ENCODE measurements at regions not wholly inside any gene's neighbourhood (a gene's known extent, or its start where the extent isn't known, plus 50 kb on each side); places are given as distances from the start of the nearest gene placed in this dataset.

DNA sequence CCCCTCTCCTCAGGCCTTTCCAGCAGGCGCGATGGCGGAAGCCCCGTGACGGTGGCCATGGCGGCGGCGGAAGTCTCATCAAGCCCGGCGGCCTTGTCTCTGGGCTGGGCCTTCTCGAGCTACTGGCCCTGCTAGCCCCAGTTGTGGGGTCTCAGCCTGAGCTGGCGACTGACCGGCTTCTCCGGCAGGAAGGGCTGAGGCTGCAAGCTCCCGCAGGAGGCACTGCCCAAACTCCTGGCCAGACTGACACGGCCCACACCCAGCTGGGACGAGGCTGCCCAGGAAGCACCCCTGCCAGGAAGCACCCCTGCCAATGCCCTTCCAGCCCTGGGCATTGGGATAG lies 88.5 kb upstream of the ANKH start:
- no peak for DNase-seq (ENCODE audit: extremely low spot score in 2 of 2)
- intact Hi-C loops (cut with DNase I): no loop called here
- H3K27ac ChIP-seq: no peak overlapping the region
- peaks cover 12% of the 10 kb centered on the region for H3K4me1 ChIP-seq
- H3K4me3 ChIP-seq: no peak overlapping the region
- H3K36me3 ChIP-seq: no peaks in the 10 kb centered on the region
- no peaks in the 10 kb centered on the region for H3K9me3 ChIP-seq
- TF ChIP-seq POLR2A (IDR thresholded peaks at IDR 0.05) (no peak), POLR2AphosphoS5 (IDR thresholded peaks at IDR 0.05; ENCODE audit: insufficient read depth in 1 of 2, low read depth in 1 of 2) (no peak)
- TF ChIP-seq, protein P1, sequence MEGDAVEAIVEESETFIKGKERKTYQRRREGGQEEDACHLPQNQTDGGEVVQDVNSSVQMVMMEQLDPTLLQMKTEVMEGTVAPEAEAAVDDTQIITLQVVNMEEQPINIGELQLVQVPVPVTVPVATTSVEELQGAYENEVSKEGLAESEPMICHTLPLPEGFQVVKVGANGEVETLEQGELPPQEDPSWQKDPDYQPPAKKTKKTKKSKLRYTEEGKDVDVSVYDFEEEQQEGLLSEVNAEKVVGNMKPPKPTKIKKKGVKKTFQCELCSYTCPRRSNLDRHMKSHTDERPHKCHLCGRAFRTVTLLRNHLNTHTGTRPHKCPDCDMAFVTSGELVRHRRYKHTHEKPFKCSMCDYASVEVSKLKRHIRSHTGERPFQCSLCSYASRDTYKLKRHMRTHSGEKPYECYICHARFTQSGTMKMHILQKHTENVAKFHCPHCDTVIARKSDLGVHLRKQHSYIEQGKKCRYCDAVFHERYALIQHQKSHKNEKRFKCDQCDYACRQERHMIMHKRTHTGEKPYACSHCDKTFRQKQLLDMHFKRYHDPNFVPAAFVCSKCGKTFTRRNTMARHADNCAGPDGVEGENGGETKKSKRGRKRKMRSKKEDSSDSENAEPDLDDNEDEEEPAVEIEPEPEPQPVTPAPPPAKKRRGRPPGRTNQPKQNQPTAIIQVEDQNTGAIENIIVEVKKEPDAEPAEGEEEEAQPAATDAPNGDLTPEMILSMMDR (IDR thresholded peaks at IDR 0.05): no peak
- H3K27me3 ChIP-seq: no peaks in the 10 kb centered on the region

DNA sequence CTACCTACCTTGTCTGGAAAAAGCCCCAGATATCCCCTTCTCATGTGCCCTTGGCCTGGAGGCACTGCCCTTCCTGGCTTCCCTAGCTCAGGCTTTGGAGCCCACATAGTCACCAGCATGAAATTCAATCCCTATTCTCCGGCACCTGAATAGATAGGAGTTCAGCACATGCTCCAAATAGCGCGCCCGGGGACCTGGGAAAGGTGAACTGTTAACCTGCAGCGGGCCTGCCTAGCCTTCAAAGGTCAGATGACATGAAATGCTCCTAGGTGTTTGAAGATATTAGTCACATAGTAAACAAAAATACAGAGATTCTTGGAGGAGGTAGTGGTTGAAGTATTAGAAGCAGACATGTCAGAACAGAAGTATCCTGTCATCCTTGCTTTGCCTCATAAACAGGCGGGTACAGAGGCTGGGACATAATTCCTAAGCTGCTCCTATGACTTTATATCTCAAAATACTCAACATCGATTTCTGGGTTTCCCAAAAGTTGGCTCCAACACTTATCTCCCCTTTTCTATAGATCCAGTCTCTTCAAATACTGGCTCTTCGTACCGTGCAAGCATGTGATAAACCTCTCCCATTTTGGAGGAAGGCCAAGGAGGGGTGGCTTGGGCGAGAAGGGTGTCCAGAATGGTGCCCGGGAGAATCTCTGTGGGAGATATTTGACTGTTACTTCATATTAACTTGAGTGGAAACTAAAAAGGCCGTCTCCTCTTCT lies 88.0 kb upstream of the ANKH start:
- H3K36me3 ChIP-seq: no peaks in the 10 kb centered on the region
- intact Hi-C loops (cut with DNase I): no loop called here
- H3K27ac ChIP-seq: no peak overlapping the region
- TF ChIP-seq, protein P1 (IDR thresholded peaks at IDR 0.05): no peak
- peak in 1 of 2 donors; percentile 30 for TF ChIP-seq POLR2AphosphoS5 (IDR thresholded peaks at IDR 0.05; ENCODE audit: insufficient read depth in 1 of 2, low read depth in 1 of 2)
- H3K4me3 ChIP-seq: no peak overlapping the region
- H3K27me3 ChIP-seq: no peaks in the 10 kb centered on the region
- no peak for DNase-seq (ENCODE audit: extremely low spot score in 2 of 2)
- H3K9me3 ChIP-seq: no peaks in the 10 kb centered on the region
- peaks cover 12% of the 10 kb centered on the region for H3K4me1 ChIP-seq

DNA sequence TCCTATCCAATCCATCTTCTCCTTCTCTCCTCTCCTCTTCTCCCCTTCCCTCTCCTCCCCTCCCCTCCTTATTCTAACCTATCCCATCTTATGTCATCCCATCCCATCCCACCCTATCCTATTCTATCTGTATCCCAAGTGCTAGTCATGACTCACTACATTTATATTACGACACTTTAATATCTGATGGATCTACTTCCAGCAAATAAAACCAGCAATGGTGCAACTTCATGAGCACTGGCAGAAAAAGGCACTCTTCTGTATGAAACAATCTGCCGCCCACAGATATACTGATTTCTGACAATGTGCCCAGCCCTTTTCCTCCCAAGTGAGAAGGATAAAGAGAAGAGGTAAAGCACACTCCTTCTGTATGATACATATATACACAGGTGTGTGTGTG lies 86.6 kb upstream of the ANKH start:
- Histone ChIP-seq H3K9me3 (no peaks in the 10 kb centered on the region), H3K36me3 (no peaks in the 10 kb centered on the region), H3K27me3 (no peaks in the 10 kb centered on the region), H3K27ac (no peak overlapping the region), H3K4me1 (peaks cover 12% of the 10 kb centered on the region), H3K4me3 (no peak overlapping the region)
- DNase-seq (ENCODE audit: extremely low spot score in 2 of 2): no peak
- intact Hi-C loops (cut with DNase I): no loop called here
- TF ChIP-seq, protein P1 (IDR thresholded peaks at IDR 0.05): no peak
- no peak for TF ChIP-seq POLR2AphosphoS5 (IDR thresholded peaks at IDR 0.05; ENCODE audit: insufficient read depth in 1 of 2, low read depth in 1 of 2)
- no peak for TF ChIP-seq POLR2A (IDR thresholded peaks at IDR 0.05)

DNA sequence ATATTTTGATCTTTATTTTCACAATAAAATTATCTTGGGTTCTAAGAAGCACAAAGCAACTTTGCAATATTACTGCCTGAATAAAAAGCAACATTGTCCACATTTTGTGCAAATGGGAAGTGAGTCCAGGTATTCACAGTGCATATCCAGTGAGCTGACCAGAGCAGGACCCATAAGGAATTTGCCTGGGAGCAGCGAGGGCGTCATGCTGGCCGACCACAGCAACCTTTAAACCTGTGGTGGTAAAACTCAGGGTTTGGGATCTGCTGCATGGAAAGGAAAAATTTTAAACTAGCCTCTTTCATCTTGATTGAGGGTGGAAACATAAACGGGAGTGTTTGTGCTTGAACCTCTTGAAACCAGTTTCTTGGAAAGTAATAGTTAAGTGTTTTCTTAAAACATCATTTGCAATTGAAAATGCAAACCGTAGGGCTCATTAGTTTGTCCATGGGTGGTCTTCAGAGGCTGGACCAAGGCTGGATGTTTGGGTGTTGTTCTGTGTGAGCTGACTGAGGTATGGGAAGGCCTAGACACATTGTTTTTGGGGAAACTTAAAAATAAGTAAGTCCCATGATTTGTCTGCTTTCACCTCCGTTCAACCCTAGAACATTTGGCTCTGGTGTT lies 85.0 kb upstream of the ANKH start:
- H3K27ac ChIP-seq: no peak overlapping the region
- intact Hi-C loops (cut with DNase I): no loop called here
- H3K4me3 ChIP-seq: no peak overlapping the region
- H3K27me3 ChIP-seq: no peaks in the 10 kb centered on the region
- H3K9me3 ChIP-seq: no peaks in the 10 kb centered on the region
- no peaks in the 10 kb centered on the region for H3K36me3 ChIP-seq
- DNase-seq (ENCODE audit: extremely low spot score in 2 of 2): no peak
- no peak for TF ChIP-seq POLR2AphosphoS5 (IDR thresholded peaks at IDR 0.05; ENCODE audit: insufficient read depth in 1 of 2, low read depth in 1 of 2)
- H3K4me1 ChIP-seq: peaks cover 12% of the 10 kb centered on the region

DNA sequence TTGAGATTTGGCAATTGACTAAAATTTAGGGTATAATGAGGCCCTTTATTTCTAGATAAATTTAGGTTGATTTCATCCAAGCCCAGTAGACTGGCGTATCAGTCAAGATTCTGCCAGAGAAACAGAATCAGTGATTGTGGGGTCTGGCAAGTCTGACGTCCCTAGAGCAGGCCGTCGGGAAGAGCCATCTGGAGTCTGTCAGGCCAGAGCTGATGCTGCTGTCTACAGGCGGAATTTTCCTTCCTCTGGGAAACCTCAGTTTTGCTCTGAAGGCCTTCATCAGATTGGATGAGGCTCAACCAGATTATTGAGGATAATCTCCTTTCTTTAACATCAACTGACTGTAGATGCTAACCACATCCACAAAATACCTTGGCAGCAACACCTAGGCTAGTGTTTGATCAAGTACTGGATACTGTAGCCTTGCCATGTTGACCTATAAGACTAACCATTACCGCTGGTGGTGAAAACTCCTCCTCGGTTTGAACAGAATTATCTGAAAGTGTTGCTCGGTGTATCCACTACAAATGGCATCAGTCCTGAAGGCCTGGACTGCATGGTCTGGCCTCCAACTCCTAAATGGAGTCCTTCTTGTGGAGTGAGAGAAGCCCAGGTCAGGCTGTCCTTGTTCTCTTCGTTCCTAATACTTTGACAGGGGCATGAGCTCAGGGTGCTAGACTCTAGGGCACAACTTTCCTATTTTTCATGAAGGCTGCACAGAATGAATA lies 83.2 kb upstream of the ANKH start:
- no peak overlapping the region for H3K27ac ChIP-seq
- no peaks in the 10 kb centered on the region for H3K36me3 ChIP-seq
- intact Hi-C loops (cut with DNase I): no loop called here
- no peaks in the 10 kb centered on the region for H3K27me3 ChIP-seq
- H3K9me3 ChIP-seq: no peaks in the 10 kb centered on the region
- H3K4me1 ChIP-seq: peaks cover 12% of the 10 kb centered on the region
- DNase-seq (ENCODE audit: extremely low spot score in 2 of 2): no peak
- TF ChIP-seq, protein P1 (IDR thresholded peaks at IDR 0.05): no peak
- TF ChIP-seq POLR2AphosphoS5 (IDR thresholded peaks at IDR 0.05; ENCODE audit: insufficient read depth in 1 of 2, low read depth in 1 of 2) (no peak), POLR2A (IDR thresholded peaks at IDR 0.05) (no peak)
- no peak overlapping the region for H3K4me3 ChIP-seq

All from vagina (tissue), 2 donors.